WTC11 (cell line): ENCODE measurements at regions not wholly inside any gene's neighbourhood (a gene's known extent, or its start where the extent isn't known, plus 50 kb on each side); places are given as distances from the start of the nearest gene placed in this dataset.

Experiments used
- ATAC-seq: fragments of 200-7000 bp; cut with Tn5 transposase; 2 replicates; pipeline ENCODE4 v1.10.0; 2021; ENCODE audit warnings: mild to moderate bottlenecking, moderate library complexity
- CTCF ChIA-PET: fragments of 300-600 bp; sonication (Branson Sonifier 250); formaldehyde crosslinking; loops from one replicate; lab custom pipeline; 2021; ENCODE audit warnings: antibody characterized with exemption; lab: Charles Lee
- POLR2A ChIA-PET: fragments of 350-600 bp; sonication (Branson Sonifier 250); formaldehyde crosslinking; loops from one replicate; lab custom pipeline; 2021; ENCODE audit warnings: antibody characterized with exemption; lab: Charles Lee
- DNase-seq: peaks from one replicate; pipeline ENCODE4 v3.0.0; 2021; ENCODE audit warnings: low spot score
- H3K27ac Mint-ChIP-seq: 2 replicates; pipeline ENCODE4 v1.8.0; 2021; ENCODE audit warnings: mixed read lengths
- H3K27me3 Mint-ChIP-seq: 2 replicates; pipeline ENCODE4 v1.8.0; 2021; ENCODE audit warnings: low read depth, mild to moderate bottlenecking, moderate library complexity, mixed read lengths
- H3K36me3 Mint-ChIP-seq: 2 replicates; pipeline ENCODE4 v1.8.0; 2021; ENCODE audit warnings: mixed read lengths
- H3K4me1 Mint-ChIP-seq: 2 replicates; pipeline ENCODE4 v1.8.0; 2022; ENCODE audit warnings: mixed read lengths
- H3K4me3 Mint-ChIP-seq: 2 replicates; pipeline ENCODE4 v1.8.0; 2021; ENCODE audit warnings: mild to moderate bottlenecking, moderate library complexity, mixed read lengths
- H3K9me3 Mint-ChIP-seq: 2 replicates; pipeline ENCODE4 v1.8.0; 2021; ENCODE audit warnings: mixed read lengths
- CREB1 ChIP-seq: sonication (generic); formaldehyde crosslinking; IDR thresholded peaks from 2 replicates; pipeline ENCODE4 v1.8.0; 2023; ENCODE audit warnings: mild to moderate bottlenecking, missing genetic modification reagents
- CREM ChIP-seq: sonication (generic); formaldehyde crosslinking; IDR thresholded peaks from 2 replicates; pipeline ENCODE4 v1.8.1; 2022; ENCODE audit warnings: mild to moderate bottlenecking, missing genetic modification reagents, moderate library complexity
- GABPB1 ChIP-seq: sonication (generic); formaldehyde crosslinking; IDR thresholded peaks from 2 replicates; pipeline ENCODE4 v1.8.1; 2023; ENCODE audit warnings: mild to moderate bottlenecking, missing genetic modification reagents
- HMGA2 ChIP-seq: fragments of 250-450 bp; sonication (Bioruptor Pico); IDR thresholded peaks from 2 replicates; pipeline ENCODE4 v1.4.0; 2021; ENCODE audit warnings: mild to moderate bottlenecking, moderate library complexity
- IRF2 ChIP-seq: sonication (generic); formaldehyde crosslinking; IDR thresholded peaks from 2 replicates; pipeline ENCODE4 v1.8.0; 2022; ENCODE audit warnings: low read depth, missing genetic modification reagents, borderline replicate concordance
- MXD4 ChIP-seq: fragments of 250-450 bp; sonication (Bioruptor Pico); IDR thresholded peaks from 2 replicates; pipeline ENCODE4 v1.8.0; 2021; ENCODE audit warnings: mild to moderate bottlenecking, moderate library complexity, borderline replicate concordance
- NFE2L1 ChIP-seq: sonication (generic); formaldehyde crosslinking; IDR thresholded peaks from 2 replicates; pipeline ENCODE4 v1.8.1; 2023; ENCODE audit warnings: missing genetic modification reagents
- NR3C1 ChIP-seq: sonication (generic); formaldehyde crosslinking; conservative IDR thresholded peaks from 2 replicates; pipeline ENCODE4 v1.8.1; 2023; ENCODE audit warnings: low read depth, mild to moderate bottlenecking, missing genetic modification reagents
- SP1 ChIP-seq: sonication (generic); formaldehyde crosslinking; conservative IDR thresholded peaks from 2 replicates; pipeline ENCODE4 v1.8.1; 2022; ENCODE audit warnings: missing genetic modification reagents
- TP53 ChIP-seq: sonication (generic); formaldehyde crosslinking; IDR thresholded peaks from 2 replicates; pipeline ENCODE4 v1.8.1; 2023; ENCODE audit warnings: mild to moderate bottlenecking, missing genetic modification reagents
- ZNF138 ChIP-seq: sonication (generic); formaldehyde crosslinking; conservative IDR thresholded peaks from 2 replicates; pipeline ENCODE4 v1.8.1; 2022; ENCODE audit warnings: mild to moderate bottlenecking, moderate library complexity, missing genetic modification reagents
- ZNF671 ChIP-seq: fragments of 250-450 bp; sonication (Bioruptor Pico); IDR thresholded peaks from 2 replicates; pipeline ENCODE4 v1.8.0; 2021; ENCODE audit warnings: mild to moderate bottlenecking
- TF ChIP-seq, protein P1 (sequence below): fragments of 250-450 bp; sonication (Bioruptor Pico); conservative IDR thresholded peaks from 2 replicates; pipeline ENCODE4 v1.9.0; 2021; ENCODE audit warnings: mild to moderate bottlenecking
- TF ChIP-seq, protein P2 (sequence below): sonication (generic); formaldehyde crosslinking; IDR thresholded peaks from 2 replicates; pipeline ENCODE4 v1.8.0; 2022; ENCODE audit warnings: missing genetic modification reagents
- TF ChIP-seq, protein P3 (sequence below): sonication (generic); formaldehyde crosslinking; IDR thresholded peaks from 2 replicates; pipeline ENCODE4 v1.8.1; 2022; ENCODE audit warnings: mild to moderate bottlenecking, missing genetic modification reagents, moderate library complexity, borderline replicate concordance
- TF ChIP-seq, protein P4 (sequence below): fragments of 250-450 bp; sonication (Bioruptor Pico); IDR thresholded peaks from 2 replicates; pipeline ENCODE4 v1.9.0; 2021; ENCODE audit warnings: mild to moderate bottlenecking, borderline replicate concordance
- TF ChIP-seq, protein P5 (sequence below): fragments of 250-450 bp; sonication (Bioruptor Pico); IDR thresholded peaks from 2 replicates; pipeline ENCODE4 v1.9.0; 2021; ENCODE audit warnings: moderate library complexity, mild to moderate bottlenecking, inconsistent platforms, borderline replicate concordance
- TF ChIP-seq, protein P6 (sequence below): sonication (generic); formaldehyde crosslinking; IDR thresholded peaks from 2 replicates; pipeline ENCODE4 v1.8.0; 2022; ENCODE audit warnings: mild to moderate bottlenecking, missing genetic modification reagents
- TF ChIP-seq, protein P7 (sequence below): sonication (generic); formaldehyde crosslinking; IDR thresholded peaks from 2 replicates; pipeline ENCODE4 v1.8.0; 2023; ENCODE audit warnings: missing genetic modification reagents
- TF ChIP-seq, protein P8 (sequence below): sonication (generic); formaldehyde crosslinking; IDR thresholded peaks from 2 replicates; pipeline ENCODE4 v1.8.0; 2022; ENCODE audit warnings: mild to moderate bottlenecking, missing genetic modification reagents

DNA sequence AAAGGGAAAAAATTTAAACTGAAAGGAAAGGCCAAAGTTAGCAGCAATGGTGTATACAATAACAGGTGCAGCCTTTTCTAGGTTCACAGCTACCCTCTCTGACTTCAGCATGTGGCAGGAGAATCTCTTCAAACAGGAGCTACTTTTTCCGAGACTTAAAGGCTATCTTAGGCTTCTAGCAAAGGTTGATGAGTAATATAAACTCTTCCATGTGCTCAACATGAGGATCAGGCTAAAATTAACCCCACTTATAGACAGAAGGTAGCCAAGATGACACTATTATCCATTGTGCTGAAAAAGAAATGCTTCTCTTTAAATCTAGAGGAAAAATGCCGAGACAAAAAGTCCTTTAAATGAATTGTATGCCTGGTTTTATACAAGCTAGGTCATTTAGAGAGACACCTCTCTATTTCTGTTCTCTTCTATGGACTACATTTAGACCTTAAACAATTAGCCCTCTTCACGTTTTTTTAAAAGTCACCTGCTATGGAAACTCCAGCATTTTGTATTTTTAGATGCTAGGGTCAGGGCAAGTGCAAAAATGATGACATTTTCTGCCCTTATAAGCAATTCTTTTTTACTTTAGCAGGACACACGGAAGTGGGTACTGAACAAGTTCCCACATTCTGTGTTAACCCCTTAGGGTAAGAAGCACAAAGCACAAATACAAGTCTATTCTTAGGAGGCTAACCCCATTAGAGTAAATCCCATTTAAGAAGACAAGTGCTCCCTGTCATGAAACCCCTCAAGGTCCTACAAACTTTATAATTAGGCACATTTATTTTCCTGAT, 216.8 kb upstream of the CITED2 start (continued):
- TF ChIP-seq ZNF138 (CRISPR knock-in tag), result no peak
- TF ChIP-seq SP1, result no peak
- no peak for TF ChIP-seq NFE2L1 (CRISPR knock-in tag)
- TF ChIP-seq, protein P1, sequence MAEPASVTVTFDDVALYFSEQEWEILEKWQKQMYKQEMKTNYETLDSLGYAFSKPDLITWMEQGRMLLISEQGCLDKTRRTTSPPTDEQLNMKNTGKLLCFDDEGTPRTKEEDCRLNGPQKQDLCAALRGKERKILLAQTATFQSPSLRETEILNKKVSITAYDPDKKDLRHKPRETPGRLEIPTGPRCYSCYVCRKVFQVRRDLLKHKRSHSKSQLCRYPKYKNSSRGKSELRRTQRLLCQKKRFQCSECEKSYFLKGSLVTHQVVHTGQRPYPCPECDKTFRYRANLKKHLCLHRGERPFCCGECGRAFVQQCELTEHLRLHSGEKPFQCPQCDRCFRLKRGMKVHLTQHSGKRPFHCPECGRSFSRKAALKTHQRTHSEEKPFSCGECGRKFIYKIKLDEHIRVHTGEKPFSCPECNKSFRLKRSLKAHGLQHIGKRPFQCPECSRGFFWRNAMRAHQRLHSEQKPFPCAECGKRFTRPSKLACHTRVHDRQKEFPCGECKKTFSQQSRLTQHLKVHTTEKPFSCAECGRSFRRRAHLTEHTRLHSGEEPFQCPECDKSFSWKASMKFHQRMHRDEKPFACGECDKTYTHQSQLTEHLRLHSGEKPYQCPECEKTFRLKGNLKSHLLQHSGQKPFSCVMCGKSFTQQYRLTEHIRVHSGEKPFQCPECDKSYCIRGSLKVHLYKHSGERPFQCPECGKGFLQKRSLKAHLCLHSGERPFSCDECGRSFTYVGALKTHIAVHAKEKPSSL, result no peak
- TF ChIP-seq, protein P2, sequence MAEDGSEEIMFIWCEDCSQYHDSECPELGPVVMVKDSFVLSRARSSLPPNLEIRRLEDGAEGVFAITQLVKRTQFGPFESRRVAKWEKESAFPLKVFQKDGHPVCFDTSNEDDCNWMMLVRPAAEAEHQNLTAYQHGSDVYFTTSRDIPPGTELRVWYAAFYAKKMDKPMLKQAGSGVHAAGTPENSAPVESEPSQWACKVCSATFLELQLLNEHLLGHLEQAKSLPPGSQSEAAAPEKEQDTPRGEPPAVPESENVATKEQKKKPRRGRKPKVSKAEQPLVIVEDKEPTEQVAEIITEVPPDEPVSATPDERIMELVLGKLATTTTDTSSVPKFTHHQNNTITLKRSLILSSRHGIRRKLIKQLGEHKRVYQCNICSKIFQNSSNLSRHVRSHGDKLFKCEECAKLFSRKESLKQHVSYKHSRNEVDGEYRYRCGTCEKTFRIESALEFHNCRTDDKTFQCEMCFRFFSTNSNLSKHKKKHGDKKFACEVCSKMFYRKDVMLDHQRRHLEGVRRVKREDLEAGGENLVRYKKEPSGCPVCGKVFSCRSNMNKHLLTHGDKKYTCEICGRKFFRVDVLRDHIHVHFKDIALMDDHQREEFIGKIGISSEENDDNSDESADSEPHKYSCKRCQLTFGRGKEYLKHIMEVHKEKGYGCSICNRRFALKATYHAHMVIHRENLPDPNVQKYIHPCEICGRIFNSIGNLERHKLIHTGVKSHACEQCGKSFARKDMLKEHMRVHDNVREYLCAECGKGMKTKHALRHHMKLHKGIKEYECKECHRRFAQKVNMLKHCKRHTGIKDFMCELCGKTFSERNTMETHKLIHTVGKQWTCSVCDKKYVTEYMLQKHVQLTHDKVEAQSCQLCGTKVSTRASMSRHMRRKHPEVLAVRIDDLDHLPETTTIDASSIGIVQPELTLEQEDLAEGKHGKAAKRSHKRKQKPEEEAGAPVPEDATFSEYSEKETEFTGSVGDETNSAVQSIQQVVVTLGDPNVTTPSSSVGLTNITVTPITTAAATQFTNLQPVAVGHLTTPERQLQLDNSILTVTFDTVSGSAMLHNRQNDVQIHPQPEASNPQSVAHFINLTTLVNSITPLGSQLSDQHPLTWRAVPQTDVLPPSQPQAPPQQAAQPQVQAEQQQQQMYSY (CRISPR knock-in tag), result no peak
- TF ChIP-seq IRF2 (CRISPR knock-in tag), result no peak

DNA sequence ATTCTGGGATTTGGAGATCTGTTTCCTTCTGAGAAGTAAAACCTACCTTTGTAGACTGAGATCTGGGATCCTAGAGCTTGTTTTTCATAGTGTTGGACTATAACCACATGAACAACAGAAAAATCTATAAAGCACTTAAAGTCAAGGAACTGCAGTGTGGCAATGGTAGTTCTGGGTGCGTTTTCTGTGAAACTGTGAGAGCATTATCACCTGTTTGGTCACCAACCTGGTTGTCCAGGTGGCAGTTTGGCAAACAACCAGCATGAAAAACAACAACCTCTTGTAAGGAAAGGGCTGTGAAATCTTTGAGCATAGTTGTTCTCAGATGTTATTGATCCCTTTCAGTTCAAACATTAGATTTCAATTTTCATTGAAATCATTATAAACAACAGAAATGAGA, 215.8 kb upstream of the CITED2 start:
- Mint-ChIP-seq H3K36me3 (no peaks in the 10 kb centered on the region), H3K9me3 (no peaks in the 10 kb centered on the region), H3K27ac (no peak overlapping the region), H3K4me1 (peaks cover 18% of the 10 kb centered on the region), H3K4me3 (no peak overlapping the region), H3K27me3 (no peaks in the 10 kb centered on the region)
- ChIA-PET POLR2A (no interaction called here), CTCF (interaction anchor here (0.7 kb wide), 1 partner anchor 169 kb away, joined by 3 read pairs; no protein-coding TSS in a partner anchor)
- no peak for ATAC-seq
- DNase-seq, result no peak
- TF ChIP-seq, protein P3, sequence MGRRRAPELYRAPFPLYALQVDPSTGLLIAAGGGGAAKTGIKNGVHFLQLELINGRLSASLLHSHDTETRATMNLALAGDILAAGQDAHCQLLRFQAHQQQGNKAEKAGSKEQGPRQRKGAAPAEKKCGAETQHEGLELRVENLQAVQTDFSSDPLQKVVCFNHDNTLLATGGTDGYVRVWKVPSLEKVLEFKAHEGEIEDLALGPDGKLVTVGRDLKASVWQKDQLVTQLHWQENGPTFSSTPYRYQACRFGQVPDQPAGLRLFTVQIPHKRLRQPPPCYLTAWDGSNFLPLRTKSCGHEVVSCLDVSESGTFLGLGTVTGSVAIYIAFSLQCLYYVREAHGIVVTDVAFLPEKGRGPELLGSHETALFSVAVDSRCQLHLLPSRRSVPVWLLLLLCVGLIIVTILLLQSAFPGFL (CRISPR knock-in tag), result no peak
- no peak for TF ChIP-seq CREB1 (CRISPR knock-in tag)
- TF ChIP-seq, protein P4, sequence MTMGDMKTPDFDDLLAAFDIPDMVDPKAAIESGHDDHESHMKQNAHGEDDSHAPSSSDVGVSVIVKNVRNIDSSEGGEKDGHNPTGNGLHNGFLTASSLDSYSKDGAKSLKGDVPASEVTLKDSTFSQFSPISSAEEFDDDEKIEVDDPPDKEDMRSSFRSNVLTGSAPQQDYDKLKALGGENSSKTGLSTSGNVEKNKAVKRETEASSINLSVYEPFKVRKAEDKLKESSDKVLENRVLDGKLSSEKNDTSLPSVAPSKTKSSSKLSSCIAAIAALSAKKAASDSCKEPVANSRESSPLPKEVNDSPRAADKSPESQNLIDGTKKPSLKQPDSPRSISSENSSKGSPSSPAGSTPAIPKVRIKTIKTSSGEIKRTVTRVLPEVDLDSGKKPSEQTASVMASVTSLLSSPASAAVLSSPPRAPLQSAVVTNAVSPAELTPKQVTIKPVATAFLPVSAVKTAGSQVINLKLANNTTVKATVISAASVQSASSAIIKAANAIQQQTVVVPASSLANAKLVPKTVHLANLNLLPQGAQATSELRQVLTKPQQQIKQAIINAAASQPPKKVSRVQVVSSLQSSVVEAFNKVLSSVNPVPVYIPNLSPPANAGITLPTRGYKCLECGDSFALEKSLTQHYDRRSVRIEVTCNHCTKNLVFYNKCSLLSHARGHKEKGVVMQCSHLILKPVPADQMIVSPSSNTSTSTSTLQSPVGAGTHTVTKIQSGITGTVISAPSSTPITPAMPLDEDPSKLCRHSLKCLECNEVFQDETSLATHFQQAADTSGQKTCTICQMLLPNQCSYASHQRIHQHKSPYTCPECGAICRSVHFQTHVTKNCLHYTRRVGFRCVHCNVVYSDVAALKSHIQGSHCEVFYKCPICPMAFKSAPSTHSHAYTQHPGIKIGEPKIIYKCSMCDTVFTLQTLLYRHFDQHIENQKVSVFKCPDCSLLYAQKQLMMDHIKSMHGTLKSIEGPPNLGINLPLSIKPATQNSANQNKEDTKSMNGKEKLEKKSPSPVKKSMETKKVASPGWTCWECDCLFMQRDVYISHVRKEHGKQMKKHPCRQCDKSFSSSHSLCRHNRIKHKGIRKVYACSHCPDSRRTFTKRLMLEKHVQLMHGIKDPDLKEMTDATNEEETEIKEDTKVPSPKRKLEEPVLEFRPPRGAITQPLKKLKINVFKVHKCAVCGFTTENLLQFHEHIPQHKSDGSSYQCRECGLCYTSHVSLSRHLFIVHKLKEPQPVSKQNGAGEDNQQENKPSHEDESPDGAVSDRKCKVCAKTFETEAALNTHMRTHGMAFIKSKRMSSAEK (CRISPR knock-in tag), result no peak
- TF ChIP-seq, protein P5, sequence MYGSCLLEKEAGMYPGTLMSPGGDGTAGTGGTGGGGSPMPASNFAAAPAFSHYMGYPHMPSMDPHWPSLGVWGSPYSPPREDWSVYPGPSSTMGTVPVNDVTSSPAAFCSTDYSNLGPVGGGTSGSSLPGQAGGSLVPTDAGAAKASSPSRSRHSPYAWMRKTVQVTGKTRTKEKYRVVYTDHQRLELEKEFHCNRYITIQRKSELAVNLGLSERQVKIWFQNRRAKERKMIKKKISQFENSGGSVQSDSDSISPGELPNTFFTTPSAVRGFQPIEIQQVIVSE, result no peak
- TF ChIP-seq NR3C1 (CRISPR knock-in tag), result no peak
- no peak for TF ChIP-seq TP53 (CRISPR knock-in tag)
- no peak for TF ChIP-seq CREM
- no peak for TF ChIP-seq NFE2L1 (CRISPR knock-in tag)
- TF ChIP-seq ZNF138 (CRISPR knock-in tag), result no peak
- TF ChIP-seq ZNF671, result no peak
- TF ChIP-seq, protein P6, sequence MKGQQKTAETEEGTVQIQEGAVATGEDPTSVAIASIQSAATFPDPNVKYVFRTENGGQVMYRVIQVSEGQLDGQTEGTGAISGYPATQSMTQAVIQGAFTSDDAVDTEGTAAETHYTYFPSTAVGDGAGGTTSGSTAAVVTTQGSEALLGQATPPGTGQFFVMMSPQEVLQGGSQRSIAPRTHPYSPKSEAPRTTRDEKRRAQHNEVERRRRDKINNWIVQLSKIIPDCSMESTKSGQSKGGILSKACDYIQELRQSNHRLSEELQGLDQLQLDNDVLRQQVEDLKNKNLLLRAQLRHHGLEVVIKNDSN, result no peak
- TF ChIP-seq HMGA2 (CRISPR knock-in tag), result no peak
- TF ChIP-seq, protein P7, sequence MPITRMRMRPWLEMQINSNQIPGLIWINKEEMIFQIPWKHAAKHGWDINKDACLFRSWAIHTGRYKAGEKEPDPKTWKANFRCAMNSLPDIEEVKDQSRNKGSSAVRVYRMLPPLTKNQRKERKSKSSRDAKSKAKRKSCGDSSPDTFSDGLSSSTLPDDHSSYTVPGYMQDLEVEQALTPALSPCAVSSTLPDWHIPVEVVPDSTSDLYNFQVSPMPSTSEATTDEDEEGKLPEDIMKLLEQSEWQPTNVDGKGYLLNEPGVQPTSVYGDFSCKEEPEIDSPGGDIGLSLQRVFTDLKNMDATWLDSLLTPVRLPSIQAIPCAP (CRISPR knock-in tag), result no peak
- no peak for TF ChIP-seq MXD4
- TF ChIP-seq, protein P8, sequence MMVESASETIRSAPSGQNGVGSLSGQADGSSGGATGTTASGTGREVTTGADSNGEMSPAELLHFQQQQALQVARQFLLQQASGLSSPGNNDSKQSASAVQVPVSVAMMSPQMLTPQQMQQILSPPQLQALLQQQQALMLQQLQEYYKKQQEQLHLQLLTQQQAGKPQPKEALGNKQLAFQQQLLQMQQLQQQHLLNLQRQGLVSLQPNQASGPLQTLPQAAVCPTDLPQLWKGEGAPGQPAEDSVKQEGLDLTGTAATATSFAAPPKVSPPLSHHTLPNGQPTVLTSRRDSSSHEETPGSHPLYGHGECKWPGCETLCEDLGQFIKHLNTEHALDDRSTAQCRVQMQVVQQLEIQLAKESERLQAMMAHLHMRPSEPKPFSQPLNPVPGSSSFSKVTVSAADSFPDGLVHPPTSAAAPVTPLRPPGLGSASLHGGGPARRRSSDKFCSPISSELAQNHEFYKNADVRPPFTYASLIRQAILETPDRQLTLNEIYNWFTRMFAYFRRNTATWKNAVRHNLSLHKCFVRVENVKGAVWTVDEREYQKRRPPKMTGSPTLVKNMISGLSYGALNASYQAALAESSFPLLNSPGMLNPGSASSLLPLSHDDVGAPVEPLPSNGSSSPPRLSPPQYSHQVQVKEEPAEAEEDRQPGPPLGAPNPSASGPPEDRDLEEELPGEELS, result no peak
- no peak for TF ChIP-seq GABPB1
